Nephron progenitor cell (in vitro differentiated cells): ENCODE measurements at regions not wholly inside any gene's neighbourhood (a gene's known extent, or its start where the extent isn't known, plus 50 kb on each side); places are given as distances from the start of the nearest gene placed in this dataset.

Experiments
- DNase-seq: peaks from one replicate; pipeline ENCODE4 v3.0.0; 2021
- H3K27ac Mint-ChIP-seq: 2 replicates; pipeline ENCODE4 v1.8.0; 2021; ENCODE audit warnings: mild to moderate bottlenecking, moderate library complexity, mixed read lengths
- H3K27me3 Mint-ChIP-seq: 2 replicates; pipeline ENCODE4 v1.8.0; 2021; ENCODE audit warnings: mild to moderate bottlenecking, low read depth, mixed read lengths; ENCODE audit not compliant: poor library complexity
- H3K36me3 Mint-ChIP-seq: 2 replicates; pipeline ENCODE4 v1.8.0; 2021; ENCODE audit warnings: low read depth, mixed read lengths
- H3K4me1 Mint-ChIP-seq: 2 replicates; pipeline ENCODE4 v1.8.0; 2021; ENCODE audit warnings: mixed read lengths
- H3K4me3 Mint-ChIP-seq: 2 replicates; pipeline ENCODE4 v1.8.0; 2021; ENCODE audit warnings: mild to moderate bottlenecking, moderate library complexity, mixed read lengths
- H3K9me3 Mint-ChIP-seq: 2 replicates; pipeline ENCODE4 v1.8.0; 2021; ENCODE audit warnings: mild to moderate bottlenecking, moderate library complexity, mixed read lengths
- TF ChIP-seq, protein P1 (sequence below): fragments of 200-600 bp; sonication (generic); IDR thresholded peaks from 2 replicates; pipeline ENCODE4 v1.5.0; 2021; ENCODE audit warnings: antibody characterized with exemption

DNA sequence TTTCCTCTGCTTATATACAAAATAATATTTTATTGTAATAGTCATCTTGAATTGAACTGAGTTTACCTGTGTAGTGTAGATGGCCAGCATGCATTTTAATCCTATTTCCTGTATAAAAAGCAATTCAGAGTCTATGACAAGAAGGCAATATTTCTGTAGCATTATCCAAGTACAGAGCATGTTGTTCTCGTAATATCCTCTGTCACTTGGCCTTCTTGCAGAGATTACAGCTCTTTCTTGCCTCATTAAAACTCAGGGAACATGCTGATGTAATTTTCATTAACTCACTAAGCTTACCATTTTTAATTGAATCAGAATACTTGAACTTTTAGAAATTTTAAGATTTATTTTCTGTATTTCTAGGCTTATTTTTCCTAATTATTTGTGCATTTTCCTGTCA, 203.3 kb upstream of the AGTR1 start:
- no peak overlapping the region for H3K27ac Mint-ChIP-seq
- TF ChIP-seq, protein P1, sequence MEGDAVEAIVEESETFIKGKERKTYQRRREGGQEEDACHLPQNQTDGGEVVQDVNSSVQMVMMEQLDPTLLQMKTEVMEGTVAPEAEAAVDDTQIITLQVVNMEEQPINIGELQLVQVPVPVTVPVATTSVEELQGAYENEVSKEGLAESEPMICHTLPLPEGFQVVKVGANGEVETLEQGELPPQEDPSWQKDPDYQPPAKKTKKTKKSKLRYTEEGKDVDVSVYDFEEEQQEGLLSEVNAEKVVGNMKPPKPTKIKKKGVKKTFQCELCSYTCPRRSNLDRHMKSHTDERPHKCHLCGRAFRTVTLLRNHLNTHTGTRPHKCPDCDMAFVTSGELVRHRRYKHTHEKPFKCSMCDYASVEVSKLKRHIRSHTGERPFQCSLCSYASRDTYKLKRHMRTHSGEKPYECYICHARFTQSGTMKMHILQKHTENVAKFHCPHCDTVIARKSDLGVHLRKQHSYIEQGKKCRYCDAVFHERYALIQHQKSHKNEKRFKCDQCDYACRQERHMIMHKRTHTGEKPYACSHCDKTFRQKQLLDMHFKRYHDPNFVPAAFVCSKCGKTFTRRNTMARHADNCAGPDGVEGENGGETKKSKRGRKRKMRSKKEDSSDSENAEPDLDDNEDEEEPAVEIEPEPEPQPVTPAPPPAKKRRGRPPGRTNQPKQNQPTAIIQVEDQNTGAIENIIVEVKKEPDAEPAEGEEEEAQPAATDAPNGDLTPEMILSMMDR: no peak
- H3K4me1 Mint-ChIP-seq: no peaks in the 10 kb centered on the region
- H3K36me3 Mint-ChIP-seq: no peaks in the 10 kb centered on the region
- H3K4me3 Mint-ChIP-seq: no peak overlapping the region
- H3K27me3 Mint-ChIP-seq: no peaks in the 10 kb centered on the region
- no peaks in the 10 kb centered on the region for H3K9me3 Mint-ChIP-seq
- DNase-seq: no peak

DNA sequence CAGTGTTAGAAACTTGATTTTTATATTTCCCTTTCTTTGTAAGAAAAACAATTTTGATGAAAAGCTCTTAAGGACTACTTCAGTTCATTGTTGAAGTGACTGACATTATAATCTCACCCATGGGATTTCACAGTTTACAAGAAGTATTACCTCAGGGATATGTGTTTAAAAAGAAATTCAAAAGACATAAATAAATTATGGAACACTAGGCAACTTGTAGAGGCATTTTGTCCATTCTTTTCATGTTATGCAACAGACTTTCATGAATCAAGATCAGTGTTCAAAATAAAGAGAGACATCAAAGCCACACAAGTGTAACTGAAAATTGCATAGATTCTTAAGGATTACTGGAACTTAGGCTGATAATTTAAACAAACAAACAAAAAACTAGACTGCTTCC, 196.8 kb upstream of the AGTR1 start:
- TF ChIP-seq, protein P1: no peak
- H3K9me3 Mint-ChIP-seq: no peaks in the 10 kb centered on the region
- H3K4me1 Mint-ChIP-seq: no peaks in the 10 kb centered on the region
- no peak for DNase-seq
- no peak overlapping the region for H3K4me3 Mint-ChIP-seq
- no peaks in the 10 kb centered on the region for H3K36me3 Mint-ChIP-seq
- H3K27ac Mint-ChIP-seq: no peak overlapping the region
- no peaks in the 10 kb centered on the region for H3K27me3 Mint-ChIP-seq

GRCh38 chr3:148510116-148510515, 187.6 kb upstream of the AGTR1 start:
- TF ChIP-seq, protein P1: no peak
- peaks cover 3% of the 10 kb centered on the region for H3K27me3 Mint-ChIP-seq
- no peak overlapping the region for H3K4me3 Mint-ChIP-seq
- H3K9me3 Mint-ChIP-seq: no peaks in the 10 kb centered on the region
- no peaks in the 10 kb centered on the region for H3K4me1 Mint-ChIP-seq
- no peak for DNase-seq
- H3K36me3 Mint-ChIP-seq: no peaks in the 10 kb centered on the region
- H3K27ac Mint-ChIP-seq: no peak overlapping the region

- DNase-seq: no peak
- Mint-ChIP-seq H3K4me3 (no peak overlapping the region), H3K4me1 (no peaks in the 10 kb centered on the region), H3K9me3 (no peaks in the 10 kb centered on the region), H3K27me3 (peaks cover 3% of the 10 kb centered on the region), H3K27ac (no peak overlapping the region), H3K36me3 (no peaks in the 10 kb centered on the region)
- TF ChIP-seq, protein P1: no peak
Observed at GRCh38 chr3:148510561-148510960, 187.1 kb upstream of the AGTR1 start.

- H3K4me1 Mint-ChIP-seq: no peaks in the 10 kb centered on the region
- no peak for DNase-seq
- no peak overlapping the region for H3K27ac Mint-ChIP-seq
- H3K27me3 Mint-ChIP-seq: no peaks in the 10 kb centered on the region
- no peaks in the 10 kb centered on the region for H3K9me3 Mint-ChIP-seq
- TF ChIP-seq, protein P1: no peak
- H3K4me3 Mint-ChIP-seq: no peak overlapping the region
- H3K36me3 Mint-ChIP-seq: no peaks in the 10 kb centered on the region
Observed at GRCh38 chr3:148512648-148513047, 185.1 kb upstream of the AGTR1 start.

- Mint-ChIP-seq H3K36me3 (no peaks in the 10 kb centered on the region), H3K4me1 (no peaks in the 10 kb centered on the region), H3K9me3 (no peaks in the 10 kb centered on the region), H3K4me3 (no peak overlapping the region), H3K27me3 (no peaks in the 10 kb centered on the region), H3K27ac (no peak overlapping the region)
- no peak for DNase-seq
- TF ChIP-seq, protein P1: no peak
Observed at GRCh38 chr3:148513096-148513543, 184.6 kb upstream of the AGTR1 start.
